ENCODE measurements at regions not wholly inside any gene's neighbourhood (a gene's known extent, or its start where the extent isn't known, plus 50 kb on each side); places are given as distances from the start of the nearest gene placed in this dataset.

- H3K4me3 ChIP-seq (replicated peaks; ENCODE audit: insufficient read depth, low read length): no peak overlapping the region
- no peak overlapping the region for H3K27ac ChIP-seq (replicated peaks)
- no peak for DNase-seq (ENCODE audit: low read depth in 1 of 2, low spot score in 1 of 2)
- peaks cover 11% of the 10 kb centered on the region for H3K27me3 ChIP-seq (ENCODE audit: insufficient read depth, poor library complexity, severe bottlenecking)
- no peak for TF ChIP-seq GABPA (IDR thresholded peaks at IDR 0.05; ENCODE audit: low read depth)
- TF ChIP-seq REST (IDR thresholded peaks at IDR 0.05; ENCODE audit: insufficient replicate concordance, low read depth): no peak
- no peak for TF ChIP-seq POLR2AphosphoS5 (IDR thresholded peaks at IDR 0.05; ENCODE audit: low read depth)
- no peak for TF ChIP-seq SPI1 (IDR thresholded peaks at IDR 0.05; ENCODE audit: borderline replicate concordance, low read depth)
- TF ChIP-seq, protein P1, sequence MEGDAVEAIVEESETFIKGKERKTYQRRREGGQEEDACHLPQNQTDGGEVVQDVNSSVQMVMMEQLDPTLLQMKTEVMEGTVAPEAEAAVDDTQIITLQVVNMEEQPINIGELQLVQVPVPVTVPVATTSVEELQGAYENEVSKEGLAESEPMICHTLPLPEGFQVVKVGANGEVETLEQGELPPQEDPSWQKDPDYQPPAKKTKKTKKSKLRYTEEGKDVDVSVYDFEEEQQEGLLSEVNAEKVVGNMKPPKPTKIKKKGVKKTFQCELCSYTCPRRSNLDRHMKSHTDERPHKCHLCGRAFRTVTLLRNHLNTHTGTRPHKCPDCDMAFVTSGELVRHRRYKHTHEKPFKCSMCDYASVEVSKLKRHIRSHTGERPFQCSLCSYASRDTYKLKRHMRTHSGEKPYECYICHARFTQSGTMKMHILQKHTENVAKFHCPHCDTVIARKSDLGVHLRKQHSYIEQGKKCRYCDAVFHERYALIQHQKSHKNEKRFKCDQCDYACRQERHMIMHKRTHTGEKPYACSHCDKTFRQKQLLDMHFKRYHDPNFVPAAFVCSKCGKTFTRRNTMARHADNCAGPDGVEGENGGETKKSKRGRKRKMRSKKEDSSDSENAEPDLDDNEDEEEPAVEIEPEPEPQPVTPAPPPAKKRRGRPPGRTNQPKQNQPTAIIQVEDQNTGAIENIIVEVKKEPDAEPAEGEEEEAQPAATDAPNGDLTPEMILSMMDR (IDR thresholded peaks at IDR 0.05; ENCODE audit: insufficient read depth, low read length): no peak
Observed at GRCh38 chr17:27066315-27066714, 227.6 kb upstream of the WSB1 start.

DNA sequence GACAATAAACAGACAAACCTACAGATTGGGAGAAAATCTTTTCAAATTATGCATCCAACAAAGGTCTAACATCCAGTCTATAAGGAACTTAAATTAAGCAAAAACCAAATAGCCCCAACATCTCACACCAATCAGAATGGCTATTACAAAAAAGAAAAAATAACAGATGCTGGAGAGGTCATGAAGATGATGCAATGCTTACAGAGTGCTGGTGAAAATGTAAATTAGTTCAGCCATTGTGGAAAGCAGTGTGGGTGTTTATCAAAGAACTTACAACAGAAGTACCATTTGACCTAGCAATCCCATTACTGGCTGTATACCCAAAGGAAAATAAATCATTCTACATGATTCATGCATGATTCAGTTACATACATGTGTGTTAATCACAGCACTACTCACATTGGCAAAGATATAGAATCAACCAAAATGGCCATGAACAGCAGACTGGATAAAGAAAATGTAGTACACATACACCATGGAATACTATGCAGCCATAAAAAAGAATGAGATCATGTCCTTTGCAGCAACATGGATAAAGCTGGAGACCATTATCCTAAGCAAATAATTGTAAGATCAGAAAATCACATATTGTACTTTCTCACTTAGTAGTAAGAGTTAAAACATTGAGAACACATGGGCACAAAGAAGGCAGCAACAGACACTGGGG lies 223.9 kb upstream of the WSB1 start:
- no peak for DNase-seq (ENCODE audit: low read depth in 1 of 2, low spot score in 1 of 2)
- TF ChIP-seq REST (IDR thresholded peaks at IDR 0.05; ENCODE audit: insufficient replicate concordance, low read depth) (no peak), SPI1 (IDR thresholded peaks at IDR 0.05; ENCODE audit: borderline replicate concordance, low read depth) (no peak), GABPA (IDR thresholded peaks at IDR 0.05; ENCODE audit: low read depth) (no peak), POLR2AphosphoS5 (IDR thresholded peaks at IDR 0.05; ENCODE audit: low read depth) (no peak)
- TF ChIP-seq, protein P1 (IDR thresholded peaks at IDR 0.05; ENCODE audit: insufficient read depth, low read length): no peak
- H3K27me3 ChIP-seq (ENCODE audit: insufficient read depth, poor library complexity, severe bottlenecking): peaks cover 4% of the 10 kb centered on the region
- H3K4me3 ChIP-seq (replicated peaks; ENCODE audit: insufficient read depth, low read length): no peak overlapping the region
- H3K27ac ChIP-seq (replicated peaks): no peak overlapping the region

- TF ChIP-seq GABPA (IDR thresholded peaks at IDR 0.05; ENCODE audit: low read depth): no peak
- TF ChIP-seq, protein P1 (IDR thresholded peaks at IDR 0.05; ENCODE audit: insufficient read depth, low read length): no peak
- TF ChIP-seq REST (IDR thresholded peaks at IDR 0.05; ENCODE audit: insufficient replicate concordance, low read depth): no peak
- TF ChIP-seq POLR2AphosphoS5 (IDR thresholded peaks at IDR 0.05; ENCODE audit: low read depth): no peak
- no peak overlapping the region for H3K4me3 ChIP-seq (replicated peaks; ENCODE audit: insufficient read depth, low read length)
- no peak overlapping the region for H3K27ac ChIP-seq (replicated peaks)
- DNase-seq (ENCODE audit: low read depth in 1 of 2, low spot score in 1 of 2): no peak
- peaks cover 4% of the 10 kb centered on the region for H3K27me3 ChIP-seq (ENCODE audit: insufficient read depth, poor library complexity, severe bottlenecking)
Observed at GRCh38 chr17:27070836-27071235, 223.1 kb upstream of the WSB1 start.
